ENCODE measurements at regions not wholly inside any gene's neighbourhood (a gene's known extent, or its start where the extent isn't known, plus 50 kb on each side); places are given as distances from the start of the nearest gene placed in this dataset.
A peak's percentile ranks its signal among the peaks of the same experiment; 100 is the strongest.

- Histone ChIP-seq H3K36me3 (ENCODE audit: control insufficient read depth, insufficient read depth, low read length, severe bottlenecking) (no peaks in the 10 kb centered on the region), H3K9me3 (ENCODE audit: control insufficient read depth, low read length) (no peaks in the 10 kb centered on the region), H3K27me3 (replicated peaks; ENCODE audit: control insufficient read depth, insufficient read depth, low read length) (peaks cover 9% of the 10 kb centered on the region), H3K9ac (ENCODE audit: low read length) (peak overlapping the region; percentile 78), H3K4me1 (ENCODE audit: control insufficient read depth, insufficient read depth, low read length) (peaks cover 13% of the 10 kb centered on the region), H3K4me3 (ENCODE audit: low read length) (peak overlapping the region; percentile 85)
- no peak for DNase-seq (ENCODE audit: low read depth)
Observed at GRCh38 chr6:26249707-26249956, 115.4 kb upstream of the BTN3A2 start.

GRCh38 chr6:26249957-26250697, 114.9 kb upstream of the BTN3A2 start:
- Histone ChIP-seq H3K9me3 (ENCODE audit: control insufficient read depth, low read length) (no peaks in the 10 kb centered on the region), H3K27me3 (replicated peaks; ENCODE audit: control insufficient read depth, insufficient read depth, low read length) (peaks cover 4% of the 10 kb centered on the region), H3K4me1 (ENCODE audit: control insufficient read depth, insufficient read depth, low read length) (peaks cover 13% of the 10 kb centered on the region), H3K36me3 (ENCODE audit: control insufficient read depth, insufficient read depth, low read length, severe bottlenecking) (no peaks in the 10 kb centered on the region), H3K9ac (ENCODE audit: low read length) (peak overlapping the region; percentile 78), H3K4me3 (ENCODE audit: low read length) (peak overlapping the region; percentile 85)
- peak; percentile 77 for DNase-seq (ENCODE audit: low read depth)

- H3K9me3 ChIP-seq (ENCODE audit: control insufficient read depth, low read length) = no peaks in the 10 kb centered on the region
- H3K4me1 ChIP-seq (ENCODE audit: control insufficient read depth, insufficient read depth, low read length) = peaks cover 13% of the 10 kb centered on the region
- no peaks in the 10 kb centered on the region for H3K36me3 ChIP-seq (ENCODE audit: control insufficient read depth, insufficient read depth, low read length, severe bottlenecking)
- no peak overlapping the region for H3K9ac ChIP-seq (ENCODE audit: low read length)
- peak overlapping the region; percentile 85 for H3K4me3 ChIP-seq (ENCODE audit: low read length)
- peak; percentile 84 for DNase-seq (ENCODE audit: low read depth)
- H3K27me3 ChIP-seq (replicated peaks; ENCODE audit: control insufficient read depth, insufficient read depth, low read length) = peaks cover 3% of the 10 kb centered on the region
Observed at GRCh38 chr6:26250698-26251044, 114.3 kb upstream of the BTN3A2 start.

- Histone ChIP-seq H3K9me3 (ENCODE audit: control insufficient read depth, low read length) (no peaks in the 10 kb centered on the region), H3K4me3 (ENCODE audit: low read length) (peak overlapping the region; percentile 85), H3K9ac (ENCODE audit: low read length) (no peak overlapping the region), H3K27me3 (replicated peaks; ENCODE audit: control insufficient read depth, insufficient read depth, low read length) (peaks cover 5% of the 10 kb centered on the region), H3K4me1 (ENCODE audit: control insufficient read depth, insufficient read depth, low read length) (peaks cover 13% of the 10 kb centered on the region), H3K36me3 (ENCODE audit: control insufficient read depth, insufficient read depth, low read length, severe bottlenecking) (no peaks in the 10 kb centered on the region)
- peak; percentile 90 for DNase-seq (ENCODE audit: low read depth)
Observed at GRCh38 chr6:26251354-26252076, 113.5 kb upstream of the BTN3A2 start.

- no peak overlapping the region for H3K9ac ChIP-seq (ENCODE audit: low read length)
- peaks cover 13% of the 10 kb centered on the region for H3K4me1 ChIP-seq (ENCODE audit: control insufficient read depth, insufficient read depth, low read length)
- H3K36me3 ChIP-seq (ENCODE audit: control insufficient read depth, insufficient read depth, low read length, severe bottlenecking) = no peaks in the 10 kb centered on the region
- peak overlapping the region; percentile 85 for H3K4me3 ChIP-seq (ENCODE audit: low read length)
- DNase-seq (ENCODE audit: low read depth) = no peak
- H3K9me3 ChIP-seq (ENCODE audit: control insufficient read depth, low read length) = no peaks in the 10 kb centered on the region
- H3K27me3 ChIP-seq (replicated peaks; ENCODE audit: control insufficient read depth, insufficient read depth, low read length) = peaks cover 11% of the 10 kb centered on the region
Observed at GRCh38 chr6:26252077-26252472, 112.9 kb upstream of the BTN3A2 start.

- no peak for DNase-seq (ENCODE audit: low read depth)
- Histone ChIP-seq H3K4me1 (ENCODE audit: control insufficient read depth, insufficient read depth, low read length) (peaks cover 9% of the 10 kb centered on the region), H3K9me3 (ENCODE audit: control insufficient read depth, low read length) (no peaks in the 10 kb centered on the region), H3K27me3 (replicated peaks; ENCODE audit: control insufficient read depth, insufficient read depth, low read length) (peaks cover 30% of the 10 kb centered on the region), H3K4me3 (ENCODE audit: low read length) (no peak overlapping the region), H3K36me3 (ENCODE audit: control insufficient read depth, insufficient read depth, low read length, severe bottlenecking) (no peaks in the 10 kb centered on the region), H3K9ac (ENCODE audit: low read length) (no peak overlapping the region)
Observed at GRCh38 chr6:26254724-26255123, 110.3 kb upstream of the BTN3A2 start.

GRCh38 chr6:26257272-26257671, 107.7 kb upstream of the BTN3A2 start:
- Histone ChIP-seq H3K36me3 (ENCODE audit: control insufficient read depth, insufficient read depth, low read length, severe bottlenecking) (no peaks in the 10 kb centered on the region), H3K9ac (ENCODE audit: low read length) (no peak overlapping the region), H3K9me3 (ENCODE audit: control insufficient read depth, low read length) (peaks cover 5% of the 10 kb centered on the region), H3K4me3 (ENCODE audit: low read length) (no peak overlapping the region), H3K4me1 (ENCODE audit: control insufficient read depth, insufficient read depth, low read length) (no peaks in the 10 kb centered on the region), H3K27me3 (replicated peaks; ENCODE audit: control insufficient read depth, insufficient read depth, low read length) (peaks cover 36% of the 10 kb centered on the region)
- no peak for DNase-seq (ENCODE audit: low read depth)

GRCh38 chr6:26258212-26258977, 106.6 kb upstream of the BTN3A2 start:
- no peaks in the 10 kb centered on the region for H3K4me1 ChIP-seq (ENCODE audit: control insufficient read depth, insufficient read depth, low read length)
- H3K9ac ChIP-seq (ENCODE audit: low read length) = no peak overlapping the region
- H3K4me3 ChIP-seq (ENCODE audit: low read length) = no peak overlapping the region
- peaks cover 5% of the 10 kb centered on the region for H3K9me3 ChIP-seq (ENCODE audit: control insufficient read depth, low read length)
- peaks cover 36% of the 10 kb centered on the region for H3K27me3 ChIP-seq (replicated peaks; ENCODE audit: control insufficient read depth, insufficient read depth, low read length)
- no peaks in the 10 kb centered on the region for H3K36me3 ChIP-seq (ENCODE audit: control insufficient read depth, insufficient read depth, low read length, severe bottlenecking)
- DNase-seq (ENCODE audit: low read depth) = no peak

- Histone ChIP-seq H3K27me3 (replicated peaks; ENCODE audit: control insufficient read depth, insufficient read depth, low read length) (peaks cover 36% of the 10 kb centered on the region), H3K4me3 (ENCODE audit: low read length) (no peak overlapping the region), H3K9ac (ENCODE audit: low read length) (no peak overlapping the region), H3K9me3 (ENCODE audit: control insufficient read depth, low read length) (peaks cover 5% of the 10 kb centered on the region), H3K4me1 (ENCODE audit: control insufficient read depth, insufficient read depth, low read length) (no peaks in the 10 kb centered on the region), H3K36me3 (ENCODE audit: control insufficient read depth, insufficient read depth, low read length, severe bottlenecking) (no peaks in the 10 kb centered on the region)
- DNase-seq (ENCODE audit: low read depth) = no peak
Observed at GRCh38 chr6:26260110-26260637, 104.8 kb upstream of the BTN3A2 start.

- Histone ChIP-seq H3K9ac (ENCODE audit: low read length) (no peak overlapping the region), H3K27me3 (replicated peaks; ENCODE audit: control insufficient read depth, insufficient read depth, low read length) (peaks cover 33% of the 10 kb centered on the region), H3K36me3 (ENCODE audit: control insufficient read depth, insufficient read depth, low read length, severe bottlenecking) (no peaks in the 10 kb centered on the region), H3K4me3 (ENCODE audit: low read length) (no peak overlapping the region), H3K4me1 (ENCODE audit: control insufficient read depth, insufficient read depth, low read length) (no peaks in the 10 kb centered on the region), H3K9me3 (ENCODE audit: control insufficient read depth, low read length) (peaks cover 5% of the 10 kb centered on the region)
- no peak for DNase-seq (ENCODE audit: low read depth)
Observed at GRCh38 chr6:26260725-26261490, 104.1 kb upstream of the BTN3A2 start.

- H3K36me3 ChIP-seq (ENCODE audit: control insufficient read depth, insufficient read depth, low read length, severe bottlenecking) = no peaks in the 10 kb centered on the region
- H3K4me3 ChIP-seq (ENCODE audit: low read length) = no peak overlapping the region
- DNase-seq (ENCODE audit: low read depth) = no peak
- H3K4me1 ChIP-seq (ENCODE audit: control insufficient read depth, insufficient read depth, low read length) = no peaks in the 10 kb centered on the region
- H3K9me3 ChIP-seq (ENCODE audit: control insufficient read depth, low read length) = peaks cover 5% of the 10 kb centered on the region
- H3K27me3 ChIP-seq (replicated peaks; ENCODE audit: control insufficient read depth, insufficient read depth, low read length) = peaks cover 7% of the 10 kb centered on the region
- H3K9ac ChIP-seq (ENCODE audit: low read length) = no peak overlapping the region
Observed at GRCh38 chr6:26264547-26264946, 100.5 kb upstream of the BTN3A2 start.
